ENCODE measurements at regions not wholly inside any gene's neighbourhood (a gene's known extent, or its start where the extent isn't known, plus 50 kb on each side); places are given as distances from the start of the nearest gene placed in this dataset.
A peak's percentile ranks its signal among the peaks of the same experiment; 100 is the strongest.

DNA sequence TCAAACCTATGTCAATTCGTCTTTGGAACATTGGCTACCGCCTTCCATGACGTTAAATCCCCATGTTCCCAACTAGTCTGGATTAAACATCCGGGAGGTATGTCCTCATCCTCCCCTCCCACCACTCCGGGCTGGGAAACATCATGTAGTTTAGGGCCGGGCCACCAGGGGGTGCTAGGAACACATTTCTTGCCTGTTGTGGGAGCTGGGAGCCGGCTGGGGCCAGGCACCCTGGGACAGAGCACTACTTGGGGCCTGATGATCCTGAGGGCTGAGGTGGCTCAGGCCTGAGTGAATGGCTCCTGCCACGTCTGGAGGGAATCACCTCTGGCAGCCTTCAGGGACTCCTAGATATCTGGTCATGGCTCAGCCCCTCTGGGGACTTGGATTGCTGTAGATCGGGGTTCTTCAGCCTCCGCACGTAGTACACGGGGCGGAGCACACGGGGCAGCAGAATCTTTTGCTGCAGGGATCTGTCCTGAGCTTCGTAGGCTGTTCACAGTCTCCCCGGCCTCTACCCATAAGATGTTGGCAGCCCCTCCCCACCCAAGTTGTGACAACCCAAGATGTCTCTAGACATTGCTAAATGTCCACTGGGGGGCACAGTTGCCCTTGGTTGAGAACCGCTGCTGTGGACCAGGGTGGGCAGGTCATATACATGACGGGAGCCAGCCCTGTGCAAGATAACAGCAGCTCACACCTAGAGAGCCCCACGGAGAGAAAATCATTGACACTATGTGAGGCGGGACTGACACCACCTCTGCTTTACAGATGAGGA is 141.2 kb upstream of the ZNF716 start:
- H3K4me3 ChIP-seq (ENCODE audit: low read depth, low read length) = no peak overlapping the region
- TF ChIP-seq CTCF (IDR thresholded peaks at IDR 0.05; ENCODE audit: low read depth, low read length) = peak; percentile 16
- in situ Hi-C loops (cut with HindIII; ENCODE audit: low sequenced_read_pairs) = no loop called here
- DNase-seq (ENCODE audit: low read depth, low spot score) = no peak

GRCh38 chr7:57327081-57327480 is 122.9 kb upstream of the ZNF716 start:
- no peak overlapping the region for H3K4me3 ChIP-seq (ENCODE audit: low read depth, low read length)
- in situ Hi-C loops (cut with HindIII; ENCODE audit: low sequenced_read_pairs) = no loop called here

DNA sequence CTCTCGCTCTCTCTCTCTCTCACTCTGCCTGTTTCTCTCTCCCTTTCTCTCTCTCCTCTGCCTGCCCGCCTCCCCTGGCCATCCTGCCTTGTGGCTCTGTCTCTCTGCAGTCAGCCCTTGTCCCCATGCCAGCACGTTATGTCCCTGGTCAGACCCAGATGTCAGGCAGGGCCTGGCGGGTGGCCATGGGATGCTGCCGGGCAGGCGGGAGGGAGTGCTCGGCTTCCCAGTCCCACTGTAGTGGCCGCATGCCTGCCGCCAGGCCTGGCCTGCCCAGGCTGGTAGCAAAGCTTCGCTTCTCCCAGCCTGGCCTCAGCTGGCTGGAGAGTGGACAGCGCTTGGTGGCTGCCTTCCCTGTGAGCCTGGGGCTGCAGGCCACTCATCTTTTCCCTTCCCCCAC is 121.5 kb upstream of the ZNF716 start:
- in situ Hi-C loops (cut with HindIII; ENCODE audit: low sequenced_read_pairs) = no loop called here
- TF ChIP-seq CTCF (IDR thresholded peaks at IDR 0.05; ENCODE audit: low read depth, low read length) = no peak
- no peak overlapping the region for H3K4me3 ChIP-seq (ENCODE audit: low read depth, low read length)
- DNase-seq (ENCODE audit: low read depth, low spot score) = no peak

More at GRCh38 chr7:57327081-57327480, 122.9 kb upstream of the ZNF716 start:
- no peak for DNase-seq (ENCODE audit: low read depth, low spot score)
- no peak for TF ChIP-seq CTCF (IDR thresholded peaks at IDR 0.05; ENCODE audit: low read depth, low read length)

DNA sequence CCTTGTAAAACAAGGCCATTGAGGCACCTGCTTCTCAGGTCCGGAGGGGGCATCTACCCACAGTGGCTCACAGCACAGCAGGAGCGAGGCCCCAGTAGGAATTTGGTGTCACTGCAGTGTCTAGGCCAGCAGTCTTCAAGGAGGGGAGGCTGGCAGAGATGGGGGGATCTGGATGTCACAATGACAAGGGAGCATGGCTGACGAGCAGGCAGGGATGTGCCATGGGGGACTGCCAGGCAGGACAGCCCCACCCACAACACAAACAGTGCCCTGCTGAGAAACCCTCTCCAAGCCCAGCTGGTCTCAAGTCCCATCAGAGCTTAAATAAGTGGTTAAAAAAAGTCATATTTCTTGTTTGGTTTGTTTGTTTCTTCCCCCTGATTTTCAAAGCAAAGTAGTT is 121.0 kb upstream of the ZNF716 start:
- in situ Hi-C loops (cut with HindIII; ENCODE audit: low sequenced_read_pairs) = no loop called here
- TF ChIP-seq CTCF (IDR thresholded peaks at IDR 0.05; ENCODE audit: low read depth, low read length) = no peak
- no peak overlapping the region for H3K4me3 ChIP-seq (ENCODE audit: low read depth, low read length)
- DNase-seq (ENCODE audit: low read depth, low spot score) = no peak

DNA sequence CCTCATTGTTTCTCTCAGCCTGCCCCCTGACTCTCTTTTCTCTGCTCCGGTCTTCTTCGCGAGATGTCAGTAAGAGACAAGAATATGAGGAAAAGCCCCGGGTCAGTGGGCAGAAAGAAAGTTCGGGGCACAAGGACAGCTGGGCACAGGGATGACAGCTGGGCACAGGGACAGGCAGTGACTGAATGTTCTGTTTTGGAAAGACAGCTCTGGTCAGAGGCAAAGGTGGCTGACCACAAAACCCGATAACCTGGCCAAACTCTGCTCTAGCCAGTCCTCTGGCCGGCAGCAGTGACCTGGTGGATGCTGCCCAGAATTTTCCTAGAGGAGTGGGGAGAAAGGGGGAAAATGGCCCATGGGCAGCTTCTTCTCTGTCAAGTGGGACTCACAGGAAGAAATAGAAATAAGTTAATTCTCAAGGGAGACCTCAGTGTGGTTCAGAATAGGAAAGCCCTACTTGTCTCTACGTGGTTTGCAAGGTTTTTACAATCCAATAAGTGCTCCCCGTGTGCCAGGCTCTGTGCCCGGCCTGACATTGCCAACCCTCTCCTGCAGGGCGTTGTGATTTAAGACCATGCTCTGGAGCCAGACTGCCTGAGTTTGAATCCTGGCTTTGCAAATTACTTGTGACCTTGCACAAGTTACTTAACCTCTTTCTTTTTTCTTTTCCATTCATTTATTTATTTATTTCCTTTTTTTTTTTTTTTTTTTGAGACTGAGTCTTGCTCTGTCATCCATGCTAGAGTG is 110.6 kb upstream of the ZNF716 start:
- H3K4me3 ChIP-seq (ENCODE audit: low read depth, low read length) = no peak overlapping the region
- no peak for TF ChIP-seq CTCF (IDR thresholded peaks at IDR 0.05; ENCODE audit: low read depth, low read length)
- DNase-seq (ENCODE audit: low read depth, low spot score) = no peak
- in situ Hi-C loops (cut with HindIII; ENCODE audit: low sequenced_read_pairs) = no loop called here

DNA sequence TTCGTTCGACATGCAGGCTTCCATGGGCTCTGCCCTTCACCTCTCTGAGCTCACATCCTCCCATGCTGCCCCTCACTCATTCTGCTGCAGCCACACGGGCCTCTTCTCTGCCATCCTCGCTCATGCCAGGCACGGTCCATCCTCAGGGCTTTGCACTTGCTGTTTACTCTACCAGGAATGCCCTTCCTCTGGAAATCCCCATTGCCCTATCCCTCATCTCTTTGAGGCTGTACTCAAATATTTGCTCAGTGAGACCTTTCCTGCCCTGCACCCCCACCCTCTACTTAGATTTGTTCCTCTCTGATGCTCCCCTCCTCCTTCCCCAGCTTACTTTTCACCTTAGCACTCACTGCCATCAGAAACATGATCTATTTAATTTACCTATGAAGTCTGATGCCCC is 107.0 kb upstream of the ZNF716 start:
- no peak for DNase-seq (ENCODE audit: low read depth, low spot score)
- in situ Hi-C loops (cut with HindIII; ENCODE audit: low sequenced_read_pairs) = no loop called here
- no peak for TF ChIP-seq CTCF (IDR thresholded peaks at IDR 0.05; ENCODE audit: low read depth, low read length)
- no peak overlapping the region for H3K4me3 ChIP-seq (ENCODE audit: low read depth, low read length)

All from astrocyte of the spinal cord (primary cell).